Fibroblast of lung (primary cell): ENCODE measurements at regions not wholly inside any gene's neighbourhood (a gene's known extent, or its start where the extent isn't known, plus 50 kb on each side); places are given as distances from the start of the nearest gene placed in this dataset.

Experiments
- DNase-seq, 2 donors: peaks; one replicate each; pipeline versions ENCODE4 v3.0.0 to v3.0.0-alpha.2; 2010; ENCODE audit warnings: low read depth in 2 of 2
- H2AFZ ChIP-seq: 2 replicates; pipeline ENCODE4 v1.5.1; 2012; ENCODE audit warnings: low read length, control low read depth, inconsistent platforms
- H3K27ac ChIP-seq: 2 replicates; pipeline ENCODE4 v1.5.1; 2011; ENCODE audit warnings: low read length, control low read depth; ENCODE audit not compliant: insufficient read depth
- H3K27me3 ChIP-seq: 2 replicates; pipeline ENCODE4 v1.5.1; 2011; ENCODE audit warnings: mild to moderate bottlenecking, low read length; ENCODE audit not compliant: control insufficient read depth, insufficient read depth
- H3K36me3 ChIP-seq: 2 replicates; pipeline ENCODE4 v1.5.1; 2011; ENCODE audit warnings: low read length; ENCODE audit not compliant: control insufficient read depth, insufficient read depth
- H3K4me1 ChIP-seq: 2 replicates; pipeline ENCODE4 v1.5.1; 2011; ENCODE audit warnings: low read length; ENCODE audit not compliant: control insufficient read depth, insufficient read depth; ENCODE audit errors: extremely low read depth
- H3K4me2 ChIP-seq: 2 replicates; pipeline ENCODE4 v1.5.1; 2011; ENCODE audit warnings: low read length, control low read depth; ENCODE audit not compliant: insufficient read depth; ENCODE audit errors: extremely low read depth
- H3K4me3 ChIP-seq, 4 experiments: fragments of 200-600 bp in 1 of 4; sonication (generic) in 1 of 4; replicated peaks in 1 of 4; 2 replicates each; pipeline ENCODE4 v1.5.1; 2011 to 2016; ENCODE audit warnings: low read length in 4 of 4, low read depth in 3 of 4, mild to moderate bottlenecking in 3 of 4, control low read depth in 2 of 4, inconsistent platforms in 1 of 4, mixed read lengths in 1 of 4; ENCODE audit not compliant: insufficient read depth in 1 of 4; ENCODE audit errors: control extremely low read depth in 1 of 4
- H3K79me2 ChIP-seq: 2 replicates; pipeline ENCODE4 v1.5.1; 2012; ENCODE audit warnings: mild to moderate bottlenecking, low read length, inconsistent platforms; ENCODE audit not compliant: control insufficient read depth, insufficient read depth
- H3K9ac ChIP-seq: 2 replicates; pipeline ENCODE4 v1.5.1; 2011; ENCODE audit warnings: mild to moderate bottlenecking, low read length, control low read depth; ENCODE audit not compliant: insufficient read depth
- H3K9me3 ChIP-seq: 2 replicates; pipeline ENCODE4 v1.5.1; 2012; ENCODE audit warnings: low read depth, low read length; ENCODE audit not compliant: control insufficient read depth, insufficient read depth
- H4K20me1 ChIP-seq: 2 replicates; pipeline ENCODE4 v1.5.1; 2011; ENCODE audit warnings: low read length; ENCODE audit not compliant: control insufficient read depth, insufficient read depth; ENCODE audit errors: extremely low read depth
- CTCF ChIP-seq, 2 donors: IDR thresholded peaks in 1 of 2; conservative IDR thresholded peaks in 1 of 2; 1 replicate in 1 of 2; 2 replicates in 1 of 2; pipeline ENCODE4 v1.5.1; 2011 to 2012; ENCODE audit warnings: low read length in 2 of 2, control low read depth in 1 of 2, inconsistent platforms in 1 of 2, low read depth in 1 of 2, mild to moderate bottlenecking in 1 of 2
- EZH2 ChIP-seq: IDR thresholded peaks from 2 replicates; pipeline ENCODE4 v1.5.1; 2012; ENCODE audit warnings: low read length, control low read depth, mild to moderate bottlenecking; ENCODE audit errors: missing control alignments

- TF ChIP-seq CTCF (conservative IDR thresholded peaks at IDR 0.05 in 1 of 2, IDR thresholded peaks at IDR 0.05 in 1 of 2; ENCODE audit: low read depth in 1 of 2, low read length in 2 of 2), result no peak
- no peak for TF ChIP-seq EZH2
- Histone ChIP-seq H3K9me3 (no peaks in the 10 kb centered on the region), H3K79me2 (no peaks in the 10 kb centered on the region), H3K27ac (no peak overlapping the region), H3K4me2 (no peak overlapping the region), H3K36me3 (no peaks in the 10 kb centered on the region), H2AFZ (no peak overlapping the region), H3K9ac (no peak overlapping the region), H3K27me3 (no peaks in the 10 kb centered on the region), H3K4me1 (no peaks in the 10 kb centered on the region), H3K4me3 (no peak overlapping the region), H4K20me1 (no peaks in the 10 kb centered on the region)
- DNase-seq, result no peak
Observed at GRCh38 chr4:84298023-84298718, 200.9 kb downstream of the NKX6-1 start.

DNA sequence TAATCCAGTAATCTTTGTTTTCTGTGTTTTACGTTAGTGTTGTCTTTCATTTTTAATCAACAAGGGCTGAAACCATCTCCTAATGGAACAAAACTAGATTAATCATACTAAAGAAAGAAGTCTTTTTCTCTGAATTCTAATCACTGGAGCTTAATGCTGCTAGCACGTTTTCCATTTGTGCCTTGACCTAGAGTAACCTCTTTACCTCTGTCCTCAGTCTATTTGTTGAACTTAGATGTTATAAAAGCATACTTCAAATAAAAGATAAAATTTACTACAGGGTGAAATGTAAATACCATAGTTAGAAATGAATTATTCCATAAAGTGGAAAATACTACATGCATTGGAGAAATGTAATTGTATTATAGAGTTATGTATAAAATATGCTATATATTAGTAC, 207.1 kb downstream of the NKX6-1 start:
- no peaks in the 10 kb centered on the region for H3K79me2 ChIP-seq
- H3K27me3 ChIP-seq, result no peaks in the 10 kb centered on the region
- H2AFZ ChIP-seq, result no peak overlapping the region
- H3K4me1 ChIP-seq, result no peaks in the 10 kb centered on the region
- TF ChIP-seq CTCF (conservative IDR thresholded peaks at IDR 0.05 in 1 of 2, IDR thresholded peaks at IDR 0.05 in 1 of 2; ENCODE audit: low read depth in 1 of 2, low read length in 2 of 2) (no peak), EZH2 (no peak)
- no peak for DNase-seq
- no peak overlapping the region for H3K9ac ChIP-seq
- H3K27ac ChIP-seq, result no peak overlapping the region
- no peaks in the 10 kb centered on the region for H3K9me3 ChIP-seq
- H3K36me3 ChIP-seq, result no peaks in the 10 kb centered on the region
- no peaks in the 10 kb centered on the region for H4K20me1 ChIP-seq
- H3K4me2 ChIP-seq, result no peak overlapping the region
- H3K4me3 ChIP-seq, result no peak overlapping the region

- no peak for TF ChIP-seq EZH2
- TF ChIP-seq CTCF (conservative IDR thresholded peaks at IDR 0.05 in 1 of 2, IDR thresholded peaks at IDR 0.05 in 1 of 2; ENCODE audit: low read depth in 1 of 2, low read length in 2 of 2), result no peak
- H3K79me2 ChIP-seq, result no peaks in the 10 kb centered on the region
- no peak for DNase-seq
- no peak overlapping the region for H3K9ac ChIP-seq
- no peaks in the 10 kb centered on the region for H3K36me3 ChIP-seq
- no peaks in the 10 kb centered on the region for H3K4me1 ChIP-seq
- H4K20me1 ChIP-seq, result no peaks in the 10 kb centered on the region
- no peak overlapping the region for H3K27ac ChIP-seq
- no peaks in the 10 kb centered on the region for H3K9me3 ChIP-seq
- no peak overlapping the region for H3K4me3 ChIP-seq
- H2AFZ ChIP-seq, result no peak overlapping the region
- H3K27me3 ChIP-seq, result no peaks in the 10 kb centered on the region
- H3K4me2 ChIP-seq, result no peak overlapping the region
Observed at GRCh38 chr4:84286048-84286447, 213.0 kb downstream of the NKX6-1 start.
